ENCODE measurements at regions not wholly inside any gene's neighbourhood (a gene's known extent, or its start where the extent isn't known, plus 50 kb on each side); places are given as distances from the start of the nearest gene placed in this dataset.

- intact Hi-C loops (cut with micrococcal nuclease): loop anchor here (1.0 to 2.0 kb wide), 3 partner anchors 7 to 72 kb away; no protein-coding TSS in a partner anchor
- peak overlapping the region; percentile 92 for H3K27ac Mint-ChIP-seq
- H3K9me3 Mint-ChIP-seq: peaks cover 40% of the 10 kb centered on the region
- peaks cover 24% of the 10 kb centered on the region for H3K36me3 Mint-ChIP-seq (ENCODE audit: low read depth)
- H3K4me1 Mint-ChIP-seq (ENCODE audit: low read depth): peaks cover 47% of the 10 kb centered on the region
- DNase-seq (ENCODE audit: low spot score): no peak
- H3K27me3 Mint-ChIP-seq (ENCODE audit: insufficient read depth): peaks cover 2% of the 10 kb centered on the region
- H3K4me3 Mint-ChIP-seq: no peak overlapping the region
Observed at GRCh38 chr2:111626865-111627163, 257.2 kb downstream of the ANAPC1 start.

GRCh38 chr2:111627256-111627655 is 256.7 kb downstream of the ANAPC1 start:
- intact Hi-C loops (cut with micrococcal nuclease): loop anchor here (2.0 kb wide), 1 partner anchor 36 kb away; no protein-coding TSS in a partner anchor
- H3K27me3 Mint-ChIP-seq (ENCODE audit: insufficient read depth): peaks cover 2% of the 10 kb centered on the region
- peaks cover 24% of the 10 kb centered on the region for H3K36me3 Mint-ChIP-seq (ENCODE audit: low read depth)
- no peak overlapping the region for H3K4me3 Mint-ChIP-seq
- H3K27ac Mint-ChIP-seq: no peak overlapping the region
- peaks cover 40% of the 10 kb centered on the region for H3K9me3 Mint-ChIP-seq
- H3K4me1 Mint-ChIP-seq (ENCODE audit: low read depth): peaks cover 49% of the 10 kb centered on the region
- DNase-seq (ENCODE audit: low spot score): no peak

- Mint-ChIP-seq H3K36me3 (ENCODE audit: low read depth) (peaks cover 25% of the 10 kb centered on the region), H3K4me1 (ENCODE audit: low read depth) (peaks cover 55% of the 10 kb centered on the region), H3K9me3 (peaks cover 40% of the 10 kb centered on the region), H3K27ac (no peak overlapping the region), H3K4me3 (no peak overlapping the region), H3K27me3 (ENCODE audit: insufficient read depth) (peaks cover 2% of the 10 kb centered on the region)
- DNase-seq (ENCODE audit: low spot score): no peak
- intact Hi-C loops (cut with micrococcal nuclease): no loop called here
Observed at GRCh38 chr2:111628221-111628620, 255.8 kb downstream of the ANAPC1 start.

- no peak overlapping the region for H3K27ac Mint-ChIP-seq
- H3K36me3 Mint-ChIP-seq (ENCODE audit: low read depth): peaks cover 30% of the 10 kb centered on the region
- no peak for DNase-seq (ENCODE audit: low spot score)
- no peak overlapping the region for H3K4me3 Mint-ChIP-seq
- intact Hi-C loops (cut with micrococcal nuclease): loop anchor here (5.0 kb wide), 1 partner anchor 513 kb away; no protein-coding TSS in a partner anchor
- peaks cover 54% of the 10 kb centered on the region for H3K4me1 Mint-ChIP-seq (ENCODE audit: low read depth)
- peaks cover 40% of the 10 kb centered on the region for H3K9me3 Mint-ChIP-seq
- H3K27me3 Mint-ChIP-seq (ENCODE audit: insufficient read depth): no peaks in the 10 kb centered on the region
Observed at GRCh38 chr2:111629983-111630382, 254.0 kb downstream of the ANAPC1 start.

- Mint-ChIP-seq H3K4me1 (ENCODE audit: low read depth) (peaks cover 31% of the 10 kb centered on the region), H3K27ac (peak overlapping the region; percentile 89), H3K27me3 (ENCODE audit: insufficient read depth) (no peaks in the 10 kb centered on the region), H3K4me3 (peak overlapping the region; percentile 20), H3K9me3 (peaks cover 38% of the 10 kb centered on the region), H3K36me3 (ENCODE audit: low read depth) (peaks cover 30% of the 10 kb centered on the region)
- peak; percentile 41 for DNase-seq (ENCODE audit: low spot score)
- intact Hi-C loops (cut with micrococcal nuclease): loop anchor here (2.0 to 5.0 kb wide), 2 partner anchors 20 to 515 kb away; no protein-coding TSS in a partner anchor
Observed at GRCh38 chr2:111632661-111633060, 251.3 kb downstream of the ANAPC1 start.

DNA sequence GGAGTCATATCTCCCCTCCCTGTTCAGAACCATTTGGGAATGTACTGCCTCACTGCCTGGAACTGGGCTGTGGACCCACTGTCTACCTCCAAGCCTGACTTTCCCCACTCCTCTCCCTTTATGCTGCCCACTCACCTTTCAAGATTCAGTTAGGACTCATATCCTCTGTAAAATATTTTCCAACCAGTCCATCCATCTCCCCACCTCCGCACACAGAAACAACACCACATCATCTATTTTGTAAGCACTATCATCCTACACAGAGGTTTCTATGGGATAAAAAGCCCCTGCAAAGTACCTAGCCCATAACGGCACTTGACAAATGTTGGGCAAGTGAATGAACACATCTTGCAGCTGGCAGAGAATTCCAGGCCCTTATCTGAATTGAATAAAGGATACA is 250.8 kb downstream of the ANAPC1 start:
- Mint-ChIP-seq H3K4me1 (ENCODE audit: low read depth) (peaks cover 31% of the 10 kb centered on the region), H3K36me3 (ENCODE audit: low read depth) (peaks cover 32% of the 10 kb centered on the region), H3K27me3 (ENCODE audit: insufficient read depth) (no peaks in the 10 kb centered on the region), H3K27ac (peak overlapping the region; percentile 89), H3K9me3 (peaks cover 39% of the 10 kb centered on the region), H3K4me3 (peak overlapping the region; percentile 62)
- intact Hi-C loops (cut with micrococcal nuclease): loop anchor here (2.0 to 5.0 kb wide), 2 partner anchors 20 to 516 kb away; no protein-coding TSS in a partner anchor
- DNase-seq (ENCODE audit: low spot score): no peak

- Mint-ChIP-seq H3K4me3 (peak overlapping the region; percentile 56), H3K36me3 (ENCODE audit: low read depth) (peaks cover 32% of the 10 kb centered on the region), H3K9me3 (peaks cover 38% of the 10 kb centered on the region), H3K4me1 (ENCODE audit: low read depth) (peaks cover 31% of the 10 kb centered on the region), H3K27ac (peak overlapping the region; percentile 89), H3K27me3 (ENCODE audit: insufficient read depth) (no peaks in the 10 kb centered on the region)
- no peak for DNase-seq (ENCODE audit: low spot score)
- intact Hi-C loops (cut with micrococcal nuclease): loop anchor here (1.0 to 5.0 kb wide), 3 partner anchors 7 to 516 kb away; no protein-coding TSS in a partner anchor
Observed at GRCh38 chr2:111633643-111634042, 250.3 kb downstream of the ANAPC1 start.

- peaks cover 28% of the 10 kb centered on the region for H3K36me3 Mint-ChIP-seq (ENCODE audit: low read depth)
- H3K4me1 Mint-ChIP-seq (ENCODE audit: low read depth): peaks cover 31% of the 10 kb centered on the region
- H3K27ac Mint-ChIP-seq: peak overlapping the region; percentile 89
- intact Hi-C loops (cut with micrococcal nuclease): loop anchor here (1.0 to 5.0 kb wide), 2 partner anchors 8 to 517 kb away; no protein-coding TSS in a partner anchor
- H3K4me3 Mint-ChIP-seq: peak overlapping the region; percentile 56
- peak; percentile 50 for DNase-seq (ENCODE audit: low spot score)
- peaks cover 2% of the 10 kb centered on the region for H3K27me3 Mint-ChIP-seq (ENCODE audit: insufficient read depth)
- peaks cover 39% of the 10 kb centered on the region for H3K9me3 Mint-ChIP-seq
Observed at GRCh38 chr2:111634050-111634794, 249.8 kb downstream of the ANAPC1 start.

- peaks cover 28% of the 10 kb centered on the region for H3K36me3 Mint-ChIP-seq (ENCODE audit: low read depth)
- no peak overlapping the region for H3K27ac Mint-ChIP-seq
- intact Hi-C loops (cut with micrococcal nuclease): loop anchor here (1.0 to 5.0 kb wide), 2 partner anchors 9 to 518 kb away; no protein-coding TSS in a partner anchor
- H3K4me3 Mint-ChIP-seq: no peak overlapping the region
- peaks cover 2% of the 10 kb centered on the region for H3K27me3 Mint-ChIP-seq (ENCODE audit: insufficient read depth)
- H3K4me1 Mint-ChIP-seq (ENCODE audit: low read depth): peaks cover 31% of the 10 kb centered on the region
- DNase-seq (ENCODE audit: low spot score): no peak
- peaks cover 40% of the 10 kb centered on the region for H3K9me3 Mint-ChIP-seq
Observed at GRCh38 chr2:111634995-111635538, 248.9 kb downstream of the ANAPC1 start.

DNA sequence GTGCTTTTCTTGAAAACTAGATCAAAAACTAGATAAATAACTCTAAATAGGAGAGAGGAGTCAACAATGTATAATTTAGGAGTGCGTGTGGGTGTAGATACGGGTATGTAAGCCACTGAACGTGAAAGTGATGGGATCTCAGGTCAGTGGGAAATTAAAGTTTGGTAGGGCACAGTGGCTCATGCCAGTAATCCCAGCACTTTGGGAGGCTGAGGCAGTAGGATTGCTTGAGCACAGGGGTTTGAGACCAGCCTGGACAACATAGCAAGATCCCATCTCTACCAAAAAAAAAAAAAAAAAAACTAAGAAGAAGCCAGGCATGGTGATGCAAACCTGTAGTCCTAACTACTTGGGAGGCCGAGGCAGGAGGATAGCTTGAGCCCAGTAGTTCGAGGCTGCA is 247.1 kb downstream of the ANAPC1 start:
- H3K4me1 Mint-ChIP-seq (ENCODE audit: low read depth): peaks cover 38% of the 10 kb centered on the region
- peaks cover 7% of the 10 kb centered on the region for H3K27me3 Mint-ChIP-seq (ENCODE audit: insufficient read depth)
- H3K9me3 Mint-ChIP-seq: peaks cover 29% of the 10 kb centered on the region
- DNase-seq (ENCODE audit: low spot score): no peak
- H3K4me3 Mint-ChIP-seq: no peak overlapping the region
- H3K27ac Mint-ChIP-seq: no peak overlapping the region
- peaks cover 25% of the 10 kb centered on the region for H3K36me3 Mint-ChIP-seq (ENCODE audit: low read depth)
- intact Hi-C loops (cut with micrococcal nuclease): no loop called here

DNA sequence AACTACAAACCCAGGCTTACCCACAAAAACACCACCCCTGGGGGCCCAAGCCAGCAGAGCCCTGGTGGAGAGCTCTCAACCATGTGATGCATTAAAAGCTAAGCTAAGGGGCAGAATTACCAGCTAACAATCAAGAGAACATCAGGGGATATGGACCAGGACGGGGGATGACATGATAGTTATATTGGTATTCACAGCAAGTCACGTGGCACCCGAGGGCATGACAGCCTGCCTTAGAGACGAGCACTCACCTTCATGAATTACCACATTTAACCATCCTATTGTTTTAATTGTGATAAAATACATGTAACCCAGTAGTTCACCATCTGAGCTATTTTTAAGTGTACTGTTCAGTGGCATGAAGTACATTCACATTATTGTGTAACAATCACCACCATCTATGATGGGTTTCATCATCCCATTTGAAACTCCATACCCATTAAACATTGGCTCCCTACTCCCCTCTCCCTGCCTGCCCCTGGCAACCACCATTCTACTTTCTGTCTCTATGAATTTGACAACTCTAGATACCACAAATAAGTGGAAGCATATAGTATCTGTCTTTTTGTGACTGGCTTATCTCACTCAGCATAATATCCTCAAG is 245.6 kb downstream of the ANAPC1 start:
- no peak overlapping the region for H3K27ac Mint-ChIP-seq
- peaks cover 22% of the 10 kb centered on the region for H3K36me3 Mint-ChIP-seq (ENCODE audit: low read depth)
- H3K9me3 Mint-ChIP-seq: peaks cover 29% of the 10 kb centered on the region
- H3K27me3 Mint-ChIP-seq (ENCODE audit: insufficient read depth): peaks cover 11% of the 10 kb centered on the region
- no peak overlapping the region for H3K4me3 Mint-ChIP-seq
- no peak for DNase-seq (ENCODE audit: low spot score)
- peaks cover 31% of the 10 kb centered on the region for H3K4me1 Mint-ChIP-seq (ENCODE audit: low read depth)
- intact Hi-C loops (cut with micrococcal nuclease): no loop called here

DNA sequence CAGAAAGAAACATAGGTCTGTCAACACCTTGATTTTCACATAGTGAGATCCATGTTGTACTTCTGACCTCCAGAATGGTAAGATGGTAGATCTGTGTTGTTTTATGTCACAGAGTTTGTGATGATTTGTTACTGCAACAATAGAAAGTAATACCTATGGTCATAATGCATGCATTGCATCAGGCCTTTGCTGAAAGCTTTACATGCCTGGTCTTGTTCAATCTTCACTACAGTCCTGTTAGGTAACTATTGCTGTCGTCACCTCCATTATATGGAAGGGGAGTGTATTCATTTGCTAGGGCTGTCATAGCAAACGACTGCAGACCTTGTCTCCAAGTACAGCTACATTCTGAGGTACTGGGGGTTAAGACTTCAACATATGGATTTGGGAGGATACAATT is 243.5 kb downstream of the ANAPC1 start:
- Mint-ChIP-seq H3K27ac (no peak overlapping the region), H3K9me3 (peaks cover 29% of the 10 kb centered on the region), H3K36me3 (ENCODE audit: low read depth) (peaks cover 11% of the 10 kb centered on the region), H3K27me3 (ENCODE audit: insufficient read depth) (peaks cover 25% of the 10 kb centered on the region), H3K4me1 (ENCODE audit: low read depth) (peaks cover 25% of the 10 kb centered on the region), H3K4me3 (no peak overlapping the region)
- intact Hi-C loops (cut with micrococcal nuclease): no loop called here
- DNase-seq (ENCODE audit: low spot score): no peak
